HG03342 (cell line): ENCODE measurements at regions not wholly inside any gene's neighbourhood (a gene's known extent, or its start where the extent isn't known, plus 50 kb on each side); places are given as distances from the start of the nearest gene placed in this dataset.

Source experiments
- ATAC-seq: cut with Tn5 transposase; IDR thresholded peaks from one replicate; pipeline ENCODE4 v1.9.1; 2021; ENCODE audit warnings: mild to moderate bottlenecking, moderate library complexity; ENCODE audit not compliant: unreplicated experiment

GRCh38 chr14:84167026-84167425, 1362.9 kb upstream of the FLRT2 start:
- no peak for ATAC-seq

DNA sequence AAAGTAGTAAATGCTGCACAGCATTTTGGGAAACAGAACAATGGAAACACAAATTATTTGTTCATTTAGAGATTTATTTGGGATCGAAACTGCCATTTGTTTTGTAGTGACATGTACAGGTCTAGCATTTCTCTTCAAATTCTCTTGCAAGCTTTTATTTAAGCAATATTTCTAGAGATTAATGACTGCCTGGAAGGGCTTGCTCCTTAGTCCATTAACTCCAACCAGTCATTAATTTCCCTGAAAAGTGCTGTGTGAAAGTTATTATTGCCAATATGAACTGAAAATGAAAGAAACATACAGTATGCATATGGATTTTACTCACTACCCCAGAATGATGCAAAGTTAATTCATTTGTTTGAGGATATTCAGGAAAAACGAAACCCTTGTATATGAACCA, 1349.6 kb upstream of the FLRT2 start:
- no peak for ATAC-seq

- no peak for ATAC-seq
Measured at GRCh38 chr14:84181072-84181471, 1348.9 kb upstream of the FLRT2 start.

DNA sequence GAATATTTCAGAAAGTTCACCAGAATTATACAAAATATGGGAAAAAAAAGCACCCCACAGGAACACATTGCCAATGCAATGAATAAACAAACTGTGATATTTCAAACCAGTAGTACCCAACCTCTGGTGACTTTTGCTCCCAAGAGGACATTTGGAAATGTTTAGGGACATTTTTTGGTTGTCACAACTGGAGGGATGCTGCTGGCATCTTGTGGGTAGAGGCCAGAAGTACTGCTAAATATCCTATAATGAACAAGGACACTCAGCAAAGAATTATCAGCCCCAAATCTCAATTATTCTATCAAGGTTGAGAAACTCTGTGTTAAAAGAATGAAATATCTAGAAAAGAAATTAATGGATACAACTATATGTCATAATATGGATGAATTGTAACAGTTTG, 1334.4 kb upstream of the FLRT2 start:
- no peak for ATAC-seq

- no peak for ATAC-seq
Measured at GRCh38 chr14:84197704-84198103, 1332.2 kb upstream of the FLRT2 start.

GRCh38 chr14:84202486-84202885, 1327.5 kb upstream of the FLRT2 start:
- no peak for ATAC-seq

DNA sequence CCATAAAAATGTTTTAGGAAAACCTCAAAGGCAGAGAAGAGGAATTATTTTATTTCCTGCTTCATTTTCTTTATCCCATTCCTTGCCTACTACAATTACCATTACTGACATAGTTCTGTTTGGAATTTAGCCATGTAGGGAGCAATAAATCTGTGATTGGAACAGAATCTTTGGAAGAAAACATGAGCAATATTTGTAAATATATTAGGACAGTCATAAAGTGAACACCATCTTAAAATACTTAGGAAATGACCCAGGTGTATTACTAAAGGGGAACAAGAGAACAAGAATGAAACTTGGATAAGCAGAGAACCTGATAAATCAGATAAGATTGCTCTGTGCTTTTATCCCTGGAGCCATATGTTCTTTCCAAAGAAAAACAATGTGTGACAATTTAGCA, 1326.0 kb upstream of the FLRT2 start:
- ATAC-seq, result no peak

DNA sequence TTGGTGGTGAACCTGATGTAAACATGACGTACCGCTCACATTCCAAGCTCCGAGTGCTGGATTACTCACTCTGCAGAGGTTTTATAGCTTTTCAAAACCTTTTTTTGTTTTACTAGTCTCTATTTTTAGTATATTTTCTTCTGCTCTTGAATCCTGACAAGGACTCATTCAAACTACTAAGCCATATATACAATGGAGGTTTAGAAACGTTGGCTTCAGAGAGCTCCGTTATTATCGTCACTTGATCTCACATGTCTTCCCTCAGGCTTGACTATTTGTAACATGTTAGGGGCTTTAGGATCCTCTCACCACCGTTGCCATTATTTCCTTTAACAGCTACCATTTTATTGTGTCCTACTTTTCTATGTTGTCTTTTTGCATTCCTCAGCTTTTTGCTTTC, 1321.5 kb upstream of the FLRT2 start:
- ATAC-seq, result no peak

- ATAC-seq, result no peak
Measured at GRCh38 chr14:84209031-84209430, 1320.9 kb upstream of the FLRT2 start.

- no peak for ATAC-seq
Measured at GRCh38 chr14:84217066-84217465, 1312.9 kb upstream of the FLRT2 start.

DNA sequence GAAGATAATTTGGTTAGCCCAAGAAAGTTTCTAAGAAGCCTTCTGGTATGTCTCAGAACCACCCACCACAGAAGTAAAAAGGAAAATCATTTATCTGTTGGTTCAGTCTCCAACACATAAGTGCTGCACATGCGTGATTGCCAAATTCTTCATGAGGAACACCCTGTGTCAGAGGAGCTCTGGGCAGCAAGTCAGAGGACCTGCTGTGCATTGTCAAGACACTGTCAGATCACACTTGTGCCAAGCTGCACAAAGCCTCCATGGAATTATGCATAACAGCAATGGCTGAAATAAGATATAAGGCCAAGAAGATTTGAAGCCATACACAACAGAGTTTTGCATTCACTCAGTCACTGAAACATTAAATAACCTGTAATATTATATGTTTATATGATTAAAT, 1304.7 kb upstream of the FLRT2 start:
- ATAC-seq, result no peak

- ATAC-seq, result no peak
Measured at GRCh38 chr14:84228702-84229101, 1301.2 kb upstream of the FLRT2 start.

GRCh38 chr14:84234281-84234680, 1295.7 kb upstream of the FLRT2 start:
- no peak for ATAC-seq

DNA sequence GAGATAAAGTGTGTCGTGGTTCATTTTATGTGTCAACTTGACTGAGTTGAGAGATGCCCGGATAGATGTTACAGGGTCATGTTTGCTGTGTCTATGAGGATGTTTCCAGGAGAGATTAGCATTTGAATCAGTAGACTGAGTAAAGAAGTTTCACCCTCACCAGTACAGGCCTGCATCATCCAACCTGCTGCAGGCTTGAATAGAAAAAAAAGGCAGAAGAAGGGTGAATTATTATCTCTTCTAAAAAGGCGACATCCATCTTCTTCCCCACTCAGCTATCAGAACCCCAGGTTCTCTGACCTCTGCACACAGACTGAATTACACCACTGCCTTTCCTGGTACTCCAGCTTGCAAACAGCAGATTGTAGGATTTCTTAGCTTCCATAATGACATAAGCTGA, 1293.7 kb upstream of the FLRT2 start:
- no peak for ATAC-seq

GRCh38 chr14:84237881-84238280, 1292.1 kb upstream of the FLRT2 start:
- ATAC-seq, result no peak

- no peak for ATAC-seq
Measured at GRCh38 chr14:84247693-84248092, 1282.3 kb upstream of the FLRT2 start.

GRCh38 chr14:84250893-84251292, 1279.1 kb upstream of the FLRT2 start:
- ATAC-seq, result no peak

GRCh38 chr14:84251411-84252115, 1278.4 kb upstream of the FLRT2 start:
- ATAC-seq, result no peak

- ATAC-seq, result no peak
Measured at GRCh38 chr14:84252706-84253105, 1277.2 kb upstream of the FLRT2 start.

DNA sequence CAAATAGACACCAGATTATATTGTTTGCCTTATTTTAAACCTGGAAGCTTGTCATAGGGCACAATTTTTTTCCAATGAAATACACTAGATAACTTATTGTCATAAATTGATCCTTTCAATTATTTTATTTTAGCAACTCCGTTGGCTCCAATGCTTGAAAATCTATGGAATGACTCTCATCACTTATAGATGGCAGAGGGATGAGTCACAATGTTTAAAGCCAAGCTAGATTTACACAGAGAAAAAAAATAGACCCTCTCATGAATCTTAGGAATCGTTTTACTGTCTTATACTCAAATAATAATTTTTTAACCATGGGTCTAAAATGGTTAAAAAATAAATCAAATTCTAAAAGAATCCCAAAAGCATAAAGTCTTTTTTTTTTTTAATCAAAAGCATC, 1276.6 kb upstream of the FLRT2 start:
- no peak for ATAC-seq

DNA sequence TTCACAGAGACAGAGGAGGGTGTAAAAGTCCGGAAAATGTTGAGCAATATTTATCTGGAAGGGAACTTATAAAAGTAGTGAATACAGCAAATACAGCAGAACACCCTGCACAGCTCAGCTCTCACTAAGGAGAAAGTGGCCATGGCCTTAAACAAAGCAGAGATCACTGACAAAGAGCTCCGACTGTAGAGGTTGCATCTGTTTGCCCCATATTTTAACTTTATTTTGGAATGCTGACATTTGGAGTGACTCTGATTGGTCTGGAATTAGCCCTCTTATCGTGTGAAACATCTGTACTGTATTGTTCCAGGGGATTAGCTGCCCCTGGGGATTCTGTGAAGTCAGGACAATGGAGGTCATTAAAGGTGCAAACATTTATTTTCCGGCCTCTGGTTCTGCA, 1275.7 kb upstream of the FLRT2 start:
- ATAC-seq, result no peak

- ATAC-seq, result no peak
Measured at GRCh38 chr14:84262932-84263331, 1267.0 kb upstream of the FLRT2 start.

GRCh38 chr14:84272290-84272721, 1257.6 kb upstream of the FLRT2 start:
- ATAC-seq, result no peak
